ENCODE measurements at regions not wholly inside any gene's neighbourhood (a gene's known extent, or its start where the extent isn't known, plus 50 kb on each side); places are given as distances from the start of the nearest gene placed in this dataset.

GRCh38 chr10:85537561-85537960, 829.0 kb downstream of the GRID1 start:
- TF ChIP-seq CTCF (IDR thresholded peaks at IDR 0.05; ENCODE audit: insufficient read depth, low read length, poor library complexity, severe bottlenecking) (no peak), EZH2phosphoT487 (conservative IDR thresholded peaks at IDR 0.05; ENCODE audit: low read length) (no peak)
